ENCODE measurements at regions not wholly inside any gene's neighbourhood (a gene's known extent, or its start where the extent isn't known, plus 50 kb on each side); places are given as distances from the start of the nearest gene placed in this dataset.

- H3K9ac ChIP-seq (ENCODE audit: low read length) = no peak overlapping the region
- H2AFZ ChIP-seq (ENCODE audit: low read depth, low read length) = no peak overlapping the region
- no peaks in the 10 kb centered on the region for H3K79me1 ChIP-seq (replicated peaks; ENCODE audit: low read length, poor library complexity, severe bottlenecking)
- no peak for DNase-seq
- H2BK15ac ChIP-seq (ENCODE audit: low read depth, poor library complexity, severe bottlenecking) = no peak overlapping the region
- H3K4me2 ChIP-seq (ENCODE audit: low read length, poor library complexity, severe bottlenecking) = no peak overlapping the region
- no peak overlapping the region for H4K8ac ChIP-seq (ENCODE audit: low read length)
- H3K4me1 ChIP-seq (ENCODE audit: control insufficient read depth, insufficient read depth, low read depth, low read length) = no peaks in the 10 kb centered on the region
- no peak overlapping the region for H3K4me3 ChIP-seq (ENCODE audit: insufficient read depth in 1 of 2, low read depth in 1 of 2, low read length in 2 of 2)
- H3K9me3 ChIP-seq (ENCODE audit: control insufficient read depth, low read length) = no peaks in the 10 kb centered on the region
- no peak overlapping the region for H3K18ac ChIP-seq (ENCODE audit: low read depth in 1 of 2, low read length in 2 of 2)
- H3K27me3 ChIP-seq (ENCODE audit: control insufficient read depth in 1 of 2, insufficient read depth in 1 of 2, low read length in 2 of 2) = no peaks in the 10 kb centered on the region
- no peak overlapping the region for H2BK5ac ChIP-seq (ENCODE audit: low read depth, low read length, poor library complexity, severe bottlenecking)
- H2AK5ac ChIP-seq (ENCODE audit: low read length, severe bottlenecking) = no peak overlapping the region
- WGBS = 38% methylated on average over 1 of the region's 1 CpG
- no peak overlapping the region for H3K14ac ChIP-seq (ENCODE audit: low read length in 2 of 2)
- no peak overlapping the region for H2BK120ac ChIP-seq (ENCODE audit: low read depth, low read length)
- H3K23ac ChIP-seq (ENCODE audit: low read length in 2 of 2) = no peak overlapping the region
- H3K27ac ChIP-seq (ENCODE audit: low read length, poor library complexity, severe bottlenecking) = no peak overlapping the region
- no peak overlapping the region for H2BK12ac ChIP-seq (ENCODE audit: low read length in 2 of 2)
- H3K4ac ChIP-seq (ENCODE audit: low read depth in 1 of 2, low read length in 2 of 2) = no peak overlapping the region
- H3K36me3 ChIP-seq (ENCODE audit: control insufficient read depth in 1 of 2, insufficient read depth in 2 of 2, low read depth in 1 of 2, low read length in 2 of 2) = no peaks in the 10 kb centered on the region
- H4K91ac ChIP-seq (ENCODE audit: low read length) = no peak overlapping the region
These were observed 396.7 kb upstream of the C1orf87 start for GRCh38 chr1:60470246-60470645.

GRCh38 chr1:60463786-60464185 lies 390.2 kb upstream of the C1orf87 start:
- H2BK12ac ChIP-seq (ENCODE audit: low read length in 2 of 2) = no peak overlapping the region
- H3K14ac ChIP-seq (ENCODE audit: low read length in 2 of 2) = no peak overlapping the region
- no peak overlapping the region for H3K4ac ChIP-seq (ENCODE audit: low read depth in 1 of 2, low read length in 2 of 2)
- no peak overlapping the region for H4K8ac ChIP-seq (ENCODE audit: low read length)
- H3K4me3 ChIP-seq (ENCODE audit: insufficient read depth in 1 of 2, low read depth in 1 of 2, low read length in 2 of 2) = no peak overlapping the region
- no peaks in the 10 kb centered on the region for H3K27me3 ChIP-seq (ENCODE audit: control insufficient read depth in 1 of 2, insufficient read depth in 1 of 2, low read length in 2 of 2)
- no peak overlapping the region for H3K4me2 ChIP-seq (ENCODE audit: low read length, poor library complexity, severe bottlenecking)
- peaks cover 13% of the 10 kb centered on the region for H3K9me3 ChIP-seq (ENCODE audit: control insufficient read depth, low read length)
- no peak overlapping the region for H2AFZ ChIP-seq (ENCODE audit: low read depth, low read length)
- H2BK5ac ChIP-seq (ENCODE audit: low read depth, low read length, poor library complexity, severe bottlenecking) = no peak overlapping the region
- H2BK120ac ChIP-seq (ENCODE audit: low read depth, low read length) = no peak overlapping the region
- no peaks in the 10 kb centered on the region for H3K4me1 ChIP-seq (ENCODE audit: control insufficient read depth, insufficient read depth, low read depth, low read length)
- H3K9ac ChIP-seq (ENCODE audit: low read length) = no peak overlapping the region
- no peak overlapping the region for H2AK5ac ChIP-seq (ENCODE audit: low read length, severe bottlenecking)
- no peak overlapping the region for H3K23ac ChIP-seq (ENCODE audit: low read length in 2 of 2)
- H3K36me3 ChIP-seq (ENCODE audit: control insufficient read depth in 1 of 2, insufficient read depth in 2 of 2, low read depth in 1 of 2, low read length in 2 of 2) = no peaks in the 10 kb centered on the region
- H2BK15ac ChIP-seq (ENCODE audit: low read depth, poor library complexity, severe bottlenecking) = no peak overlapping the region
- H3K79me1 ChIP-seq (replicated peaks; ENCODE audit: low read length, poor library complexity, severe bottlenecking) = no peaks in the 10 kb centered on the region
- H3K18ac ChIP-seq (ENCODE audit: low read depth in 1 of 2, low read length in 2 of 2) = no peak overlapping the region
- 93% methylated on average over 1 of the region's 1 CpG for WGBS
- DNase-seq = no peak
- H4K91ac ChIP-seq (ENCODE audit: low read length) = no peak overlapping the region
- H3K27ac ChIP-seq (ENCODE audit: low read length, poor library complexity, severe bottlenecking) = no peak overlapping the region

- WGBS = 59% methylated on average over 2 of the region's 2 CpGs
- H3K4me2 ChIP-seq (ENCODE audit: low read length, poor library complexity, severe bottlenecking) = no peak overlapping the region
- no peak overlapping the region for H2AFZ ChIP-seq (ENCODE audit: low read depth, low read length)
These were observed 389.6 kb upstream of the C1orf87 start for GRCh38 chr1:60463146-60463545.

DNA sequence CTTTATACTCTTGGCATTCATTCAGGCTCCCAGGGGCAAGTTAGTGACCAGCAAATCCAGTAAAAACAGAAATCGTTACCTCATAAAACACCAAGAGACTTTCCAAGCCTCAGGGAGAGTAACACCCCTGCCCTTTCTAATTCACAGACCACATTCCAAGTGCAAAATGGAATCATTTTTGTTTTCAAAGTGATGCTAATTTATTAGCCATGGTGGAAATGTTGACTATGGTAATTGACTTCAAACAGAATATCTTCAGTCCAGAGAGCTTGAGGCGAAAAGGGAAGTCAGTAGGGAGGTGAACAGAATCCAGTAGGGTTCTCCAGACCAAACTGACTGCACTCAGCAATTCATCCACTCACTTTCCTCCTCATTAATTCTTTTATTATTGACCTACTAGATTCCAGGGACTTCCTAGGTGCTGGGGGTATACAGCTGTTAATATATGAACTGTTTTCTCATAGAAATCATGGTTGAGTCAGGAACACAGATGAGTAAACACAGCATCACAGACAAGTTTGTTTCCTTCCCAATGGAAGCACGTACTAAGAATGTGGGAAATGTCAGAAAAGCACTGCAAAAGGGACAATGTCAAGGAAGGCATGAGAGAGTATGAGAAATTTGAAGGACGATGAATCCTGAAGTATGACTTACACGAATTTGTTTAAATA lies 388.5 kb upstream of the C1orf87 start:
- Histone ChIP-seq H4K91ac (ENCODE audit: low read length) (no peak overlapping the region), H3K4me2 (ENCODE audit: low read length, poor library complexity, severe bottlenecking) (no peak overlapping the region), H3K18ac (ENCODE audit: low read depth in 1 of 2, low read length in 2 of 2) (no peak overlapping the region), H3K9ac (ENCODE audit: low read length) (no peak overlapping the region), H3K27me3 (ENCODE audit: control insufficient read depth in 1 of 2, insufficient read depth in 1 of 2, low read length in 2 of 2) (no peaks in the 10 kb centered on the region), H3K9me3 (ENCODE audit: control insufficient read depth, low read length) (peaks cover 17% of the 10 kb centered on the region), H3K4ac (ENCODE audit: low read depth in 1 of 2, low read length in 2 of 2) (no peak overlapping the region), H3K79me1 (replicated peaks; ENCODE audit: low read length, poor library complexity, severe bottlenecking) (no peaks in the 10 kb centered on the region), H2BK5ac (ENCODE audit: low read depth, low read length, poor library complexity, severe bottlenecking) (no peak overlapping the region), H2AFZ (ENCODE audit: low read depth, low read length) (no peak overlapping the region), H3K23ac (ENCODE audit: low read length in 2 of 2) (no peak overlapping the region), H2BK12ac (ENCODE audit: low read length in 2 of 2) (no peak overlapping the region), H3K14ac (ENCODE audit: low read length in 2 of 2) (no peak overlapping the region), H3K27ac (ENCODE audit: low read length, poor library complexity, severe bottlenecking) (no peak overlapping the region), H2BK120ac (ENCODE audit: low read depth, low read length) (no peak overlapping the region), H3K4me1 (ENCODE audit: control insufficient read depth, insufficient read depth, low read depth, low read length) (no peaks in the 10 kb centered on the region), H2BK15ac (ENCODE audit: low read depth, poor library complexity, severe bottlenecking) (no peak overlapping the region), H3K4me3 (ENCODE audit: insufficient read depth in 1 of 2, low read depth in 1 of 2, low read length in 2 of 2) (no peak overlapping the region), H2AK5ac (ENCODE audit: low read length, severe bottlenecking) (no peak overlapping the region), H3K36me3 (ENCODE audit: control insufficient read depth in 1 of 2, insufficient read depth in 2 of 2, low read depth in 1 of 2, low read length in 2 of 2) (no peaks in the 10 kb centered on the region), H4K8ac (ENCODE audit: low read length) (no peak overlapping the region)
- DNase-seq = no peak
- 30% methylated on average over 2 of the region's 5 CpGs for WGBS

More at GRCh38 chr1:60463146-60463545, 389.6 kb upstream of the C1orf87 start:
- H2BK120ac ChIP-seq (ENCODE audit: low read depth, low read length) = no peak overlapping the region
- no peak overlapping the region for H3K18ac ChIP-seq (ENCODE audit: low read depth in 1 of 2, low read length in 2 of 2)
- H4K8ac ChIP-seq (ENCODE audit: low read length) = no peak overlapping the region
- no peak overlapping the region for H3K27ac ChIP-seq (ENCODE audit: low read length, poor library complexity, severe bottlenecking)
- no peaks in the 10 kb centered on the region for H3K36me3 ChIP-seq (ENCODE audit: control insufficient read depth in 1 of 2, insufficient read depth in 2 of 2, low read depth in 1 of 2, low read length in 2 of 2)
- H2BK5ac ChIP-seq (ENCODE audit: low read depth, low read length, poor library complexity, severe bottlenecking) = no peak overlapping the region
- no peak overlapping the region for H3K9ac ChIP-seq (ENCODE audit: low read length)
- peaks cover 13% of the 10 kb centered on the region for H3K9me3 ChIP-seq (ENCODE audit: control insufficient read depth, low read length)
- no peak overlapping the region for H2BK12ac ChIP-seq (ENCODE audit: low read length in 2 of 2)
- H3K27me3 ChIP-seq (ENCODE audit: control insufficient read depth in 1 of 2, insufficient read depth in 1 of 2, low read length in 2 of 2) = no peaks in the 10 kb centered on the region
- H3K4me1 ChIP-seq (ENCODE audit: control insufficient read depth, insufficient read depth, low read depth, low read length) = no peaks in the 10 kb centered on the region
- no peak for DNase-seq
- H4K91ac ChIP-seq (ENCODE audit: low read length) = no peak overlapping the region
- H3K4me3 ChIP-seq (ENCODE audit: insufficient read depth in 1 of 2, low read depth in 1 of 2, low read length in 2 of 2) = no peak overlapping the region
- H2BK15ac ChIP-seq (ENCODE audit: low read depth, poor library complexity, severe bottlenecking) = no peak overlapping the region
- H3K14ac ChIP-seq (ENCODE audit: low read length in 2 of 2) = no peak overlapping the region
- H3K4ac ChIP-seq (ENCODE audit: low read depth in 1 of 2, low read length in 2 of 2) = no peak overlapping the region
- H3K23ac ChIP-seq (ENCODE audit: low read length in 2 of 2) = no peak overlapping the region
- H3K79me1 ChIP-seq (replicated peaks; ENCODE audit: low read length, poor library complexity, severe bottlenecking) = no peaks in the 10 kb centered on the region
- no peak overlapping the region for H2AK5ac ChIP-seq (ENCODE audit: low read length, severe bottlenecking)
